Bronchial epithelial cell (primary cell): ENCODE measurements at regions not wholly inside any gene's neighbourhood (a gene's known extent, or its start where the extent isn't known, plus 50 kb on each side); places are given as distances from the start of the nearest gene placed in this dataset.
"Not testable (repeated sequence)": the region's sequence is repeated elsewhere in the genome, so short reads cannot be mapped to it uniquely, and the experiment has no call there.

ENCODE experiments used
- DNase-seq: peaks from one replicate; pipeline ENCODE4 v3.0.0-alpha.2; 2010; ENCODE audit warnings: low read depth
- FAIRE-seq: peaks from 2 replicates; lab custom pipeline; 2011; peaks lifted over from hg19 to GRCh38; lab: Jason Lieb, UNC
- H3K27me3 ChIP-seq: 2 replicates; pipeline ENCODE4 v1.5.1; 2011; ENCODE audit warnings: low read length; ENCODE audit not compliant: control insufficient read depth, insufficient read depth
- H3K36me3 ChIP-seq: 2 replicates; pipeline ENCODE4 v1.5.1; 2011; ENCODE audit warnings: low read length; ENCODE audit not compliant: control insufficient read depth, insufficient read depth
- H3K4me3 ChIP-seq: 2 replicates; pipeline ENCODE4 v1.5.1; 2011; ENCODE audit warnings: mild to moderate bottlenecking, low read depth, low read length, control low read depth
- TF ChIP-seq, protein P1 (sequence below): IDR thresholded peaks from 2 replicates; pipeline ENCODE4 v1.5.1; 2011; ENCODE audit warnings: mild to moderate bottlenecking, moderate library complexity, low read length, control low read depth, inconsistent platforms; ENCODE audit not compliant: insufficient read depth, severe bottlenecking

DNA sequence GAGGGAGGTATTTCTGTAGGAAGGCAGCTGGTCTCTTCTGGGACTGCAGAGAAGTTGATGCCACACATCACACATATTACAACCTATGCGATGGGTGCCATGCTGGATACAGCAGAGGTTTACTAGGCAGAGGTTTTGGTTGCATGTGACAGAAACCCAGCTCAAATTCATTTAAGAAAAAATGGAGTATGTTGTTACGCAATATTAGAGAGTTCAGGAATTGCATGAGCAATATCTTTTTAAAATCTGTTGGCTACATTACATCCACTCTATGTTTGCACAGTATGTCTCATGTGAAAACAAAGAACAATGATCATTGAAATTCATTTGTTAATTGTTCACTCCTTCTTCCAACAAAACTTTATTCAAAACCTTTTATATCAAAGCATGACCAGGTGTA lies 425.2 kb downstream of the RWDD3 start:
- DNase-seq, result peak; percentile 66
- no peaks in the 10 kb centered on the region for H3K27me3 ChIP-seq

DNA sequence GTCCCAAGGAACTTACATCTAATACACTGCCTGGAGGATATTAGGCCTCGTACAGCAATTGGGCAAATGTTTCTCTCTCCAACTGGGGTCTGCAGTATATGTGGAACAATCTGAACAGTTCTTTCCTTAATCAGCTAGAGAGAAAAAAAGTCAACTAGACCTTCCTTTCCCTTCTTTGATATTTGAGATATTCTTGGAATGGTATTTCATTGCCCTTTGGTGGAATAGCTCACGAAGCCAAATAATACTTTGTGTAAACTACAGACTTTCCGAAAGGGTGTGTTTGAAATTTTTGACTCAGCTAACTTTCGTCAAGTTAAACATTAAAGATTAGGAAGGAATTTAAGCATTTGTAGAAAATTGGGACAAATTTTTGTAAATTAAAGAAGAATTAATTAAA lies 425.6 kb downstream of the RWDD3 start:
- DNase-seq (no peak), FAIRE-seq (no peak)
- Histone ChIP-seq H3K27me3 (no peaks in the 10 kb centered on the region), H3K4me3 (no peak overlapping the region), H3K36me3 (no peaks in the 10 kb centered on the region)
- TF ChIP-seq, protein P1, sequence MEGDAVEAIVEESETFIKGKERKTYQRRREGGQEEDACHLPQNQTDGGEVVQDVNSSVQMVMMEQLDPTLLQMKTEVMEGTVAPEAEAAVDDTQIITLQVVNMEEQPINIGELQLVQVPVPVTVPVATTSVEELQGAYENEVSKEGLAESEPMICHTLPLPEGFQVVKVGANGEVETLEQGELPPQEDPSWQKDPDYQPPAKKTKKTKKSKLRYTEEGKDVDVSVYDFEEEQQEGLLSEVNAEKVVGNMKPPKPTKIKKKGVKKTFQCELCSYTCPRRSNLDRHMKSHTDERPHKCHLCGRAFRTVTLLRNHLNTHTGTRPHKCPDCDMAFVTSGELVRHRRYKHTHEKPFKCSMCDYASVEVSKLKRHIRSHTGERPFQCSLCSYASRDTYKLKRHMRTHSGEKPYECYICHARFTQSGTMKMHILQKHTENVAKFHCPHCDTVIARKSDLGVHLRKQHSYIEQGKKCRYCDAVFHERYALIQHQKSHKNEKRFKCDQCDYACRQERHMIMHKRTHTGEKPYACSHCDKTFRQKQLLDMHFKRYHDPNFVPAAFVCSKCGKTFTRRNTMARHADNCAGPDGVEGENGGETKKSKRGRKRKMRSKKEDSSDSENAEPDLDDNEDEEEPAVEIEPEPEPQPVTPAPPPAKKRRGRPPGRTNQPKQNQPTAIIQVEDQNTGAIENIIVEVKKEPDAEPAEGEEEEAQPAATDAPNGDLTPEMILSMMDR, result no peak

More for the DNA sequence above, 425.2 kb downstream of the RWDD3 start:
- no peaks in the 10 kb centered on the region for H3K36me3 ChIP-seq
- TF ChIP-seq, protein P1, result no peak
- H3K4me3 ChIP-seq, result no peak overlapping the region
- no peak for FAIRE-seq

DNA sequence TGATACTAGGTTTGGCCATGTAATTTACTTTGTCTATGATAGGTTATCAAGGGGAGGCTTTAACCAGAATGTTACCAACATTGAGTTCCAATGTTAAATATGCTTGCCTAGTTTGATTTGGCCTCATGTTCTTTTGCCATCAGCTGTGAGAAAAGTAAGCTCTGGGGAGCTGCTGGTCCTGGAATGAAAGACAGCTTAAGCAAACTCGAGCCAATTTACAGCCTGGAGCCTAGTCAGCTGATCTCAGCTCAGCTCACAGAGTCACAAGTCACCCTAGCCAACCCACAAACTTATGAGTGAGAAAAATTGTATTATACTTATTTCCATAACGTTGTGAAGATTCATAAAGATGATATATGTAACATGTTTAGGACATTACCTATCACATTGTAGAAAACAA lies 426.7 kb downstream of the RWDD3 start:
- no peaks in the 10 kb centered on the region for H3K36me3 ChIP-seq
- no peak for DNase-seq
- H3K27me3 ChIP-seq, result no peaks in the 10 kb centered on the region
- TF ChIP-seq, protein P1, result no peak
- FAIRE-seq, result no peak
- H3K4me3 ChIP-seq, result no peak overlapping the region

DNA sequence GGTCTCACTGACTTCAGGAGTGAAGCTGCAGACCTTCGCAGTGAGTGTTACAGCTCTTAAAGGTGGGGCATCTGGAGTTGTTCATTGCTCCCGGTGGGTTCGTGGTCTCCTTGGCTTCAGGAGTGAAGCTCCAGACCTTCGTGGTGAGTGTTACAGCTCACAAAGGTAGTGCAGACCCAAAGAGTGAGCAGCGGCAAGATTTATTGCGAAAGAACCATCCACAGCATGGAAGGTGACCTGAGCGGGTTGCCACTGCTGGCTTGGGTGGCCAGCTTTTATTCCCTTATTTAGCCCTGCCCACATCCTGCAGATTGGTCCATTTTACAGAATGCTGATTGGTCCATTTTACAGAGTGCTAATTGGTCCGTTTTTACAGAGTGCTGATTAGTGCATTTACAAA lies 429.5 kb downstream of the RWDD3 start:
- not testable (repeated sequence) for DNase-seq, H3K27me3 ChIP-seq
- FAIRE-seq, result peak; percentile 62

DNA sequence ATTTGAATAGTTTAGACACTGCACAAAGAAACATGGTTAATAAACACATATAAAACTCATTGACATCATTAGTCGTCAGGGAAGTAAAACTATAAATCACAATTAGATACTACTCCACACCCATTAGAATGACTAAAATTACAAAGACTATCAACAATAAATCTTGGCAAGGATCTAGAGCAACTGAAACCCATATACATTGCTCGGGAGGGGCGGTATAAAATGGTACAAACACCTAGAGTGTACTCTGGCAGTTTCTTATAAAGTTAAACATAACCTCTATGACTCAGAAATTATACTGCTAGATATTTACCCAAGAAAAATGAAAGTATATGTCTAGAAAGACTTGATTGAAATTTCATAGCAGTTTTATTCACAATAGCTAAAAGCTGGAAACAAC lies 434.2 kb downstream of the RWDD3 start:
- Histone ChIP-seq H3K4me3 (no peak overlapping the region), H3K36me3 (no peaks in the 10 kb centered on the region), H3K27me3 (no peaks in the 10 kb centered on the region)
- no peak for DNase-seq
- no peak for FAIRE-seq
- TF ChIP-seq, protein P1, result no peak

More for the DNA sequence above, 429.5 kb downstream of the RWDD3 start:
- not testable (repeated sequence) for H3K36me3 ChIP-seq, H3K4me3 ChIP-seq

DNA sequence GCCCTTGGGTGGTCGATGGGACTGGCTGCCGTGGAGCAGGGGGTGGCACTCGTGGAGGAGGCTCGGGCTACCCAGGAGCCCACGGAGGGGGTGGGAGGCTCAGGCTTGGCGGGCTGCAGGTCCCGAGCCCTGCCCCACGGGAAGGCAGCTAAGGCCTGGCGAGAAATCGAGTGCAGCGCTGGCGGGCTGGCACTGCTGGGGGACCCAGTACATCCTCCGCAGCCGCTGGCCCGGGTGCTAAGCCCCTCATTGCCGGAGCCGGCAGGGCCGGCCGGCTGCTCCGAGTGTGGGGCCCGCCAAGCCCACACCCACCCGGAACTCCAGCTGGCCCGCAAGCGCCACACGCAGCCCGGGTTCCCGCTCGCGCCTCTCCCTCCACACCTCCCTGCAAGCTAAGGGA lies 435.6 kb downstream of the RWDD3 start:
- FAIRE-seq, H3K36me3 ChIP-seq, DNase-seq, H3K4me3 ChIP-seq, H3K27me3 ChIP-seq: not testable (repeated sequence)

DNA sequence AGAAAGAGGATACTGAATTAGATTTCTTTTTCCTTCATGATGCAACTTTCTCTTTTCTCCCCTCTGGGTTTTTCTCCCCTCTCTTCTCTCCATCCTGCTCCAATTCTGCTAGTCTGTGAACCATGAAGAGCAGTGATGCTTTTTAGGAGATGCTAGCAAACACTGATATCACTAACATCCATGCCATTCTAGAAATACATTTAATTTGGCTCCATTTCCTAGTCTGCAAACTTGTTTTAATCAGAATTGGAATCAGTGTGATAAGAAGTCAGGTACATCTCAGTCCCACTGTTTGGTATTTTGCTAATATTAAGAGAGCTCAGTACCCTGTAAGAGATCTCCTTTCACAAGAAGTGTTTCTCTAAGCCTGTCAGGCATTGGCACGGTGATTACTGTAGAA lies 437.1 kb downstream of the RWDD3 start:
- DNase-seq (no peak), FAIRE-seq (no peak)
- H3K4me3 ChIP-seq, result no peak overlapping the region
- TF ChIP-seq, protein P1, result no peak
- no peaks in the 10 kb centered on the region for H3K27me3 ChIP-seq
- no peaks in the 10 kb centered on the region for H3K36me3 ChIP-seq
